ACC112 (cell line): ENCODE measurements at regions not wholly inside any gene's neighbourhood (a gene's known extent, or its start where the extent isn't known, plus 50 kb on each side); places are given as distances from the start of the nearest gene placed in this dataset.

ENCODE experiments used
- H2AFZ ChIP-seq: fragments of 200-600 bp; sonication (generic); one replicate; pipeline ENCODE4 v1.6.0; 2017; ENCODE audit warnings: antibody characterized with exemption, low read length; ENCODE audit not compliant: unreplicated experiment
- H3K27ac ChIP-seq: fragments of 200-600 bp; sonication (generic); 2 replicates; pipeline ENCODE4 v1.5.1; 2014; ENCODE audit warnings: low read depth, mild to moderate bottlenecking, antibody characterized with exemption, low read length, moderate library complexity
- H3K27me3 ChIP-seq: fragments of 200-600 bp; sonication (generic); 2 replicates; pipeline ENCODE4 v1.6.1; 2014; ENCODE audit warnings: mild to moderate bottlenecking, antibody characterized with exemption, low read length, moderate library complexity, mixed read lengths; ENCODE audit not compliant: insufficient read depth
- H3K36me3 ChIP-seq: fragments of 200-600 bp; sonication (generic); 2 replicates; pipeline ENCODE4 v1.6.1; 2016; ENCODE audit warnings: mild to moderate bottlenecking, antibody characterized with exemption, low read length, moderate library complexity, mixed read lengths; ENCODE audit not compliant: insufficient read depth
- H3K4me1 ChIP-seq: fragments of 200-600 bp; sonication (generic); one replicate; pipeline ENCODE4 v1.6.1; 2016; ENCODE audit warnings: low read length, mixed read lengths; ENCODE audit not compliant: insufficient read depth, unreplicated experiment, control insufficient read depth
- H3K4me3 ChIP-seq: fragments of 200-600 bp; sonication (generic); 2 replicates; pipeline ENCODE4 v1.5.1; 2014; ENCODE audit warnings: mild to moderate bottlenecking, low read depth, low read length
- H3K79me2 ChIP-seq: fragments of 200-600 bp; sonication (generic); one replicate; pipeline ENCODE4 v1.6.0; 2016; ENCODE audit warnings: low read length; ENCODE audit not compliant: control insufficient read depth, unreplicated experiment, insufficient read depth

- no peaks in the 10 kb centered on the region for H3K27me3 ChIP-seq
- no peaks in the 10 kb centered on the region for H3K36me3 ChIP-seq
- no peaks in the 10 kb centered on the region for H3K79me2 ChIP-seq
- H3K4me3 ChIP-seq = no peak overlapping the region
- H3K4me1 ChIP-seq = no peaks in the 10 kb centered on the region
- no peak overlapping the region for H2AFZ ChIP-seq
- H3K27ac ChIP-seq = no peak overlapping the region
Observed at GRCh38 chr2:107197594-107198294, 311.8 kb upstream of the ST6GAL2 start.

GRCh38 chr2:107202962-107203591 is 317.1 kb upstream of the ST6GAL2 start:
- Histone ChIP-seq H3K36me3 (no peaks in the 10 kb centered on the region), H3K4me1 (no peaks in the 10 kb centered on the region), H3K27me3 (no peaks in the 10 kb centered on the region), H3K79me2 (no peaks in the 10 kb centered on the region), H2AFZ (no peak overlapping the region), H3K4me3 (no peak overlapping the region), H3K27ac (no peak overlapping the region)

- no peaks in the 10 kb centered on the region for H3K4me1 ChIP-seq
- no peaks in the 10 kb centered on the region for H3K27me3 ChIP-seq
- H3K4me3 ChIP-seq = no peak overlapping the region
- no peak overlapping the region for H2AFZ ChIP-seq
- H3K79me2 ChIP-seq = no peaks in the 10 kb centered on the region
- H3K27ac ChIP-seq = no peak overlapping the region
- H3K36me3 ChIP-seq = no peaks in the 10 kb centered on the region
Observed at GRCh38 chr2:107215401-107216350, 329.7 kb upstream of the ST6GAL2 start.

GRCh38 chr2:107218208-107218607 is 332.2 kb upstream of the ST6GAL2 start:
- Histone ChIP-seq H3K36me3 (no peaks in the 10 kb centered on the region), H3K4me3 (no peak overlapping the region), H3K4me1 (no peaks in the 10 kb centered on the region)

GRCh38 chr2:107222466-107222865 is 336.5 kb upstream of the ST6GAL2 start:
- no peaks in the 10 kb centered on the region for H3K36me3 ChIP-seq
- H3K27me3 ChIP-seq = no peaks in the 10 kb centered on the region
- H3K27ac ChIP-seq = no peak overlapping the region
- no peaks in the 10 kb centered on the region for H3K79me2 ChIP-seq
- no peak overlapping the region for H3K4me3 ChIP-seq
- no peaks in the 10 kb centered on the region for H3K4me1 ChIP-seq
- H2AFZ ChIP-seq = no peak overlapping the region

More at GRCh38 chr2:107218208-107218607, 332.2 kb upstream of the ST6GAL2 start:
- Histone ChIP-seq H3K27me3 (no peaks in the 10 kb centered on the region), H3K79me2 (no peaks in the 10 kb centered on the region), H2AFZ (no peak overlapping the region), H3K27ac (no peak overlapping the region)

- Histone ChIP-seq H3K4me1 (no peaks in the 10 kb centered on the region), H3K36me3 (no peaks in the 10 kb centered on the region), H3K27me3 (no peaks in the 10 kb centered on the region)
Observed at GRCh38 chr2:107235491-107236254, 349.7 kb upstream of the ST6GAL2 start.

GRCh38 chr2:107242811-107243210 is 356.8 kb upstream of the ST6GAL2 start:
- Histone ChIP-seq H3K4me1 (no peaks in the 10 kb centered on the region), H3K36me3 (no peaks in the 10 kb centered on the region), H3K27me3 (no peaks in the 10 kb centered on the region), H3K79me2 (no peaks in the 10 kb centered on the region), H3K27ac (no peak overlapping the region), H2AFZ (no peak overlapping the region), H3K4me3 (no peak overlapping the region)

More at GRCh38 chr2:107235491-107236254, 349.7 kb upstream of the ST6GAL2 start:
- H3K79me2 ChIP-seq = no peaks in the 10 kb centered on the region
- H3K27ac ChIP-seq = no peak overlapping the region
- no peak overlapping the region for H3K4me3 ChIP-seq
- no peak overlapping the region for H2AFZ ChIP-seq

- Histone ChIP-seq H2AFZ (no peak overlapping the region), H3K4me3 (no peak overlapping the region), H3K27me3 (no peaks in the 10 kb centered on the region), H3K79me2 (no peaks in the 10 kb centered on the region), H3K4me1 (no peaks in the 10 kb centered on the region), H3K27ac (no peak overlapping the region), H3K36me3 (no peaks in the 10 kb centered on the region)
Observed at GRCh38 chr2:107248932-107249331, 363.0 kb upstream of the ST6GAL2 start.

- Histone ChIP-seq H3K36me3 (no peaks in the 10 kb centered on the region), H2AFZ (no peak overlapping the region), H3K27ac (no peak overlapping the region), H3K4me1 (no peaks in the 10 kb centered on the region), H3K4me3 (no peak overlapping the region), H3K79me2 (no peaks in the 10 kb centered on the region), H3K27me3 (no peaks in the 10 kb centered on the region)
Observed at GRCh38 chr2:107255744-107256143, 369.8 kb upstream of the ST6GAL2 start.
